ENCODE measurements at regions not wholly inside any gene's neighbourhood (a gene's known extent, or its start where the extent isn't known, plus 50 kb on each side); places are given as distances from the start of the nearest gene placed in this dataset.

DNA sequence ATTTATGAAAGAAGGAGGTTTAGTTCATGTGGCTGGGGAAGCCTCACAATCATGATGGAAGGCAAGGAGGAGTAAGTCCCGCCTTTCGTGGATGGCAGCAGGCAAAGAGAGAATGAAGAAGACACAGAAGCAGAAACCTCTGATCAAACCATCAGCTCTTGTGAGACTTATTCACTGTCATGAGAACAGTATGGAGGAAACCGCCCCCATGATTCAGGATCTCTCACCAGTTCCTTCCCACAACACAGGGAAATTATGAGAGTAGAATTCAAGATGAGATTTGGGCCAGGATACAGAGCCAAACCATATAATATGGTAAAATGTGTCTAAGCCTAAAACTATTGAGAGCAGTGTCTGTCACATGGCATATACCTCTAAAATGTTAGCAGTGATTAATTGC lies 503.8 kb upstream of the CCDC179 start:
- DNase-seq (ENCODE audit: low spot score) = no peak

DNA sequence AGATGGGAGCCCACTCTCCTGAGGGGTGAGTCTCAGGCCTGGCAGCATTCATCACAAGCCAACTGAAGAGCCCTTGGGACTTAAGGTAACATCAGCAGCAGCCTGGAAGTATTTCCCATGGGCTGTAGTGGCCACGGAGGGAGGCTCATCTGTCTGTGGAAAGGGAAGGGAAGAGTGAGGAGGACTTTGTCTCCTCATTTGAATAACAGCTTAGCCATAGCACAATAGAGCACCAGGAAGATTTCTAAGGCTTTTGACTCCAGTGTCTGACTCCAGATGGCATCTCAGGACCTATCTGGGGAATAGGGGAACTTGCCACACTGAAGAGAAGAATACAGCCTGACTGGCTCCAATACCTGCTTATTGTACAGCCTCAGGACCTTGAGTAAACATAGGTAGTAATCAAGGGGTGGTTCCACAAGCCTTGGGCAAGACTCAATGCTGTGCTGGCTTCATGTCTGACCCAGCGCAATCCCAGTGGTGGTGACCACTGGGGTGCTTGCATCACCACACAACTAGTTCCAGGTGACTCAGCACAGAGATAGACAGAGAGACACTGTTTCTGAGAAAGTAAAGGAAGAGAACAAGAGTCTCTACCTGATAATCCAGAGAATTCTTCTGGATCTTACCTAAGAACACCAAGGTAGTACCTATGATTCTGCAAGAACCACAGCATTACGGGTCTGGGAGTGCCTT lies 510.5 kb upstream of the CCDC179 start:
- DNase-seq (ENCODE audit: low spot score) = no peak

DNA sequence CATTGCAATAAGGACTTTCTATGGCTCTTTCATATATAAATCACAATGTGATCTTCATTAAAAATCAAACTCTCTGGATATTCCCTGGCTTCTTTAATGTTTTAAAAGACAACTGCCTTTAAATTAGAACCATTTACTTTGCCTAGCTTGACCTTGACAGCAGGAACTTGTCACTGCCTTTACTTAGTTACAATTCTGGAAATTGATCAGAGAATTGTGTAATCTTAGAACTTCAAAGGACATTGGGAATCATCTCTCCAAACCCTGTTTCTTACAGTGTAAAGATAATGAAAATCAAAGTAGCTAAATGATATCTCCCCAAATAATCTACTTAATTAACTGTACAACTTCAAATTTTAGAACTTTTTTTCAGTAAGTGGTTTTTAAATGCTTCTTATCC lies 517.6 kb upstream of the CCDC179 start:
- DNase-seq (ENCODE audit: low spot score) = no peak

DNA sequence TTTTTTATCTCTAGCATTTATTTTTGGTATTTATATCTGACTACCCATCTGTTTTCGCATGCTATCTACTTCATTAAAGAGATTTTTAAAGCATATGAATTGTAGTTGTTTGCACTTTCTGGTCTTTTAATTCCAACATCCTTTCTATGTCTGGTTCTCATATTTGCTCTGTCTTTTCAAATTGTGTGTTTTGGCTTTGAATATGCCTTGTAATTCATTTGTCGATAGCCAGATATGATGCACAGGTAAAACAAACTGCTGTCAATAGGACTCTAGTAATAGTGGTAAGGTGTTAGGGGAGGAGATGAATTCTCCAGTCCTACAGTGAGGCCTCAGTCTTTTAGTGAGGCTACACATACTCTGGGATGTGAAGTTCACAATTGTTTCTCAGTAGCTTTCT lies 530.8 kb upstream of the CCDC179 start:
- DNase-seq (ENCODE audit: low spot score) = no peak

DNA sequence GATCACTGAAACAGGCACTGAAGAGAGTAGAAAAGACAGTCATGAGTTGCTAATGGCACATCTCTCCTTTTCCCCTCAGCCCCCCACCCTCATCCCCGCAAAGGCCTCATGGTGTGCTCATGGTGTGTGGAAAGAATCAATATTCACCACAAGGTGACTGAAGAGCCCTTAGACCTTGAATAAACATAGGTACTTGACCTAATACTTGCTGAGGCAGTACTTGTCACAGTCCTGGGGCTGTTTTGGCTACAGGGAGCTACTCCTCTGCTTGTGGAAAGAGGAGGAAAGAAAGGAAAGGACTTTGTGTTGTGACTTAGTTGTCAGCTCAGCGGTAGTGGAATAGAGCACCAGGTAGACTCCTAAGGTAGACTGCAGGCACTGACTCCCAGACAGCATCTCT lies 537.8 kb upstream of the CCDC179 start:
- DNase-seq (ENCODE audit: low spot score) = no peak

DNA sequence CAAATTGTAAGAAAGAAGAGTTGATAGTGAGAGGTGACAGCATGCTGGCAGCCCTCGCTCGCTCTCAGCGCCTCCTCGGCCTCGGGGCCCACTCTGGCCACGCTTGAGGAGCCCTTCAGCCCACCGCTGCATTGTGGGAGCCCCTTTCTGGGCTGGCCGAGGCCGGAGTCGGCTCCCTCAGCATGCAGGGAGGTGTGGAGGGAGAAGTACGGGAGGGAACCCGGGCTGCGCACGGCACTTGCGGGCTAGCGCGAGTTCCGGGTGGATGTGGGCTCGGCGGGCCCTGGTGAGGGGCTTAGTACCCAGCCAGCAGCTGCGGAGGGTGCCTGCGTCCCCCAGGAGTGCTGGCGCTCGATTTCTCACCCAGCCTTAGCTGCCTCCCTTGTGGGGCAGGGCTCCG lies 539.7 kb upstream of the CCDC179 start:
- DNase-seq (ENCODE audit: low spot score) = no peak

DNA sequence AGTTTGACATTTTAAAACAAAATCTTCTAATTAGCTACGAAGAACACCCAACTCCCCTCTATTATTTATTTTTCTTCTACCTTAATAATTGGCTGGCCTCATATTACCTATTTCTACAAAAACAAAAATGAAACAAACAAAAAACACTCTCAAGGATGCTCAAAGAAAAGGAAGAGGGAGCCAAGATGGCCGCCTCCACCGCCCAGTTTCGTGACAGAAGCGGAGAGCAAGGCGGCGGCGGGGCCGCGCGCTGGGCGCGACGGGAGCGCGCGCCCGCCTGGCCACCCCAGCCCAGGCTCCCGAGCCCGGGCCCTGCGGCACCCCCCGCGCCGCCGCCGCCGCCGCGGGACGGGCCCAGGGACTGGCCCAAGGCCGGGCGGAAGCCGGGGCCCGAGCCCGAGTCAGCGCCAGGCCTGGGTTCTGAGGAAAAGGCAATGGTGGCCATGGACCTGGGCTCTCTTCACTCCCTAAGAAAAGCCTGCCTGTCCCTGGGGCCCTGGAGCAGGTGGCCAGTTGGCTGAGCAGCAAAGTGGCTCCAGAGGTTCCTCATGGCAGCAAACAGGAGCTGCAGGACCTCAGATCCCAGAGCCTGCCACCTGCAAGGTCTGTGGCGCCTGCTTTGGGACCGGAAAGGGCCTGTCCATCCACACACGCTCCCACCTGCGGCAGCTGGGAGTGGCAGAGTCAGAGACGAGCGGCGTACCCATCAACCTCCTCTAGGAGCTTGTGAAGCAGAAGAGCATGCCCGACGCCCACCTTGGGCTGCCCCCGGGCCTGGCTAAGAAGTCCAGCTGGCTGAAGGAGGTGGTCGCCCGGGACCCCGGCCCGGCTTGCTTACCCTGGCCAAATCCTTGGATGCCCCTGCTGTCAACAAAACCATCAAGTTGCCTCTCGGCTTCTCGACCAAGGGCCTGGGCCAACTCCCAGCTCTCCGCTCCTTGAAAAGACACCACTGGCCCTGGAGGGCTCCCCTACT lies 543.2 kb upstream of the CCDC179 start:
- DNase-seq (ENCODE audit: low spot score) = no peak

DNA sequence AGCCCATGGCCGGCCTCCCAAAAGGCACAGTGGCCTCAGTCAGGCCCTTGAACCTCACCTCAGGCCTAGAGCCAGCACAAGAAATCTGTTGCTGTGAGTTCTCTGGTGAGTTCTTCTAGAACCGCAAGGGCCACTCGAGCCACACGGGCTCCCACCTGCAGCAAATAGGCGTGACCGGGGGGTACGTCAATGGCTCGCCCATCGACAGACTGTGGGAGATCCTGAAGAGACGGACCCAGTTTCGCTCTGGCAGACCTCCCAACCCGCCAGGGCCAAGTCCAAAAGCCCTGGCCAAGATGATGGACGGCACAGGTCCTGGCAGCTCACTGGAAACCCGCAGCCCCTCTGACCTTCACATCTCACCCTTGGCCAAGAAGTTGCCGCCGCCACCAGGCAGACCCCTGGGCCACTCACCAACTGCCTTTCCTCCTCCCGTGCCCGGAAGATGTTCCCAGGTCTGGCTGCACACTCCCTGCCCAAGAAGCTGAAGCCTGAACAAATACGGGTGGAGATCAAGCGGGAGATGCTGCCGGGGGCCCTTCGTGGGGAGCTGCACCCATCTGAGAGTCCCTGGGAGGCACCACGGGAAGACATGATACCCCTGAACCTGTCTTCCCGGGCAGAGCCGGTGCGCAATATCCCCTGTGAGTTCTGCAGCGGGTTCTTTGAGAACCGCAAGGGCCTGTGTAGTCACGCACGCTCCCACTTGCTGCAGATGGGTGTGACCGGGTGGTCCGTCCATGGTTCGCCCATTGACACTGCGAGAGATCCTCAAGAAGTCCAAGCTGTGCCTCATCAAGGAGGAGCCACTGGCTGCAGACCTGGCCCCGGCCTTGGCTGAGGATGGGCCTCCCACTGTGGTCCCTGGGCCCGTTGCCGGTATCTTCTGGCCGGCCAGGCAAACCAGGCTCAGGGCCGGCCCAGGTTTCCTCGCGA lies 544.2 kb upstream of the CCDC179 start:
- no peak for DNase-seq (ENCODE audit: low spot score)

DNA sequence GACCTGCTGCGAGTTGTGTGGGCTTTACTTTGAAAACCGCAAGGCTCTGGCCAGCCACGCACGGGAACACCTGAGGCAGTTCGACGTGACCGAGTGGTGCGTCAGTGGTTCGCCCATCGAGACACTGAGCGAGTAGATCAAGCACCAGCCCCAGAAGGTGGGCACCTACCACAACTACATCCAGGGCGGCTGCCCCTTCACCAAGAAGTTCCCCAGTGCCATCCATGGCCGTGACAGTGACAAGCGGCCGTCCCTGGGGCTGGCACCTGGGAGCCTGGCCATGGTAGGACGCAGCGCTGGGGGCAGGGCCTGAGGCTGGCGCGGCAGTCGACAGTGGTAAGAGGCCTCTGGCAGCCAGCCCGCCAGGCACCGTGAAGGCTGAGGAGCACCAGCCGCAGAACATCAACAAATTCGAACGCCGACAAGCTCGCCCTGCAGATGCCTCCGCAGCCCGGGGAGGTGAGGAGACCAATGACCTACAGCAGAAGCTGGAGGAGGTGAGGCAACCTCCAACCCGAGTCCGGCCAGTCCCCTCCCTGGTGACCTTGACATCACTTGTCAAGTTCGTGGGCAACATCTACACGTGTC lies 545.2 kb upstream of the CCDC179 start:
- no peak for DNase-seq (ENCODE audit: low spot score)

DNA sequence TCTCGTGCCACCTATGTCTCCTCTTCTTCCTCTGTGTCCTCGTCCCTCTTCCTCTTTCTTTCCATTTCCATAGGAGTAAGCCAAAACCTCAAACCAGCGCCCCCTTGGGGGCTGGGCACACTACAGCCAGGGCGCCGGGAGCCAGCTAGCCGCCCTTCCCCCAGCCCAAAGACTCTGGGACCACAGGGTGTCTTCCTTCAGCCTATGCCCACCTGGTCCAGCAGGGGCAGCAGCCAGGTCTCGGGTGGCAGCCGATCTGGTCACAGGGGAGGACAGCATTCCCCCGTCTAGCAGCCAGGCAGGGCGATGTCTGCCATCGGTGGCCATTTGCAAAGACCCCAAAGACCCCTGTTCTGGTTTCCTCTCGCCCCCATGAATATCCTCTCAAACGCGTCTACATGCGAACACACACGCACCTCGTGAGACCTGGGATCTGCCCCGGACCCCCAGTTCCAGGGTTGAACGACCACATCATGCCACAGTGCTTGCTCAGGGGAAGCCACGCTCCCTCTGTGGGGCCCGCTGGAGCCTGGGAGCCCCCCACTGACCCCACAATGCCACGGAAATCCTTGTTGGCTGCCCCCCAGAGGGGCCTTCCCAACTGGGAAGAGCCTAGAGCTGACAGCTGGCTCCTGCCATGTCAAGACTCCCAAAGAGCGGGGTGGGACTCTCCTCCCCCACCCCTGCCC lies 546.0 kb upstream of the CCDC179 start:
- no peak for DNase-seq (ENCODE audit: low spot score)

DNA sequence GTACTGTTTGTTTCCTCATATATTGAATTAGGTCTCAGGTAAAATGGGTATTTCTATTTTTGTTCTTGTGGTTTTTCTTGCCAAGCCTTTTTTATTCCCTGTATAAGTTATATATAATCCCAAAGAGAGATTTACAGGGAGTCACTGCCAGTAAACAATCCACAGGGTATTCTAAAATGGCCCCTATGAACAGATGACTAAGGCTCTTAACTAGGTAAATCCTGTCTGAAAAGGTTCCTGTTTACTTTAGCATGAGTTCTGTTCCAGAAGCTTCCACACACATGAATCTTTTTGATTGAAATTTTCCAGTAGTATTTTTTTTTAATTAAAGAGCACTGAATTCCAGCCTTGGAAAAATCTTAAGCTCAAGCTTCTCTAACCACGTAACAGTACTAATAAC lies 552.8 kb upstream of the CCDC179 start:
- no peak for DNase-seq (ENCODE audit: low spot score)

DNA sequence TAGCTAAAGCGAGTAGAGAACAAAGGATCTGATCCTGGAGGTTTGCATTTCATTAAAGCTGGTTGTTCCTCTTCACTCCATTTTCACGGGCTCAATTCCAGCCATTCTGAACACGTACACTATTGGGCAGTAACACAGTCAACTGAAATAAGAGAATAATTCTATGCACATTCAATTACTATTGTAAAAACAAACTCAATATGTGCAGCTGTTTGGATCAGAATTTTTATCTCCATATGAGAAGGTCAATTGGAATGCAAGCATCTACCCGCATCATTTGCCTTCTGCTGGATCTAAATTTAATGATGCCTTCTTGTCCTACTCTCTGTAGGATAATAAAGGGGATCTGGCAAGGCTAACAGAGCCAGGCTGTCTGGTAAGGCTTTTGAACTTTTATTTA lies 562.8 kb upstream of the CCDC179 start:
- no peak for DNase-seq (ENCODE audit: low spot score)

DNA sequence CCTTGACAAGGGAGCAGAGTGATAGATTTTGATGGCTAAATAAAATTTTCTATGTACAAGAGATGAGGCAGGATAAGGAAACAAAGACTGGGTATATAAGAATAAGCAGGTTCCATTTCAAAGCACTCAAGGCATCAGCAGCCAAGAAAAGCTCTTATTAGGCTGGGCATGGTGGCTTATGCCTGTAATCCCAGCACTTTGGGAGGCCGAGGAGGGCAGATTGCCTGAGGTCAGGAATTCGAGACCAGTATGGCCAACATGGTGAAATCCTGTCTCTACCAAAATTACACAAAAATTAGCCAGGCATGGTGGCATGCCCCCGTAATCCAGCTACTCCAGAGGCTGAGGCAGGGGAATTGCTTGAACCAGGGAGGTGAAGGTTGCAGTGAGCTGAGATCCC lies 563.4 kb upstream of the CCDC179 start:
- no peak for DNase-seq (ENCODE audit: low spot score)

DNA sequence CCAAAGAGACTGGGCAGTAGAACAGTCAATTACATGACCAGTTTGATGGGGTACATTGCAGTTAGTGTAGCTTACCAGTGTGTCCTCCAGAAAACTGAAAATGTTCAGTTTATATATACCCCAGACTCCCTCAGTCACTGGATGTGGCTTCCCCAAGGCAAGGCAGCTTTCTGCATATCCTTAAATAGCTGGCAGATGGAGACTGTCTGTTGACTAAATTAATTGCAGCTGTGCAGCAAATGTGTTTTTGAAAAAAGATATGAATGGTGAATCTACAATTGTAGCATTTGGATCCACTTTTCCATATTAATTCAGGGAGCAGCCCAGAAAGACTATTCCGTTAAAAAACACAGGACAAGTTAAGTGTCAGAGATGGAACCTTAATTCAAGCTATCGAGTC lies 565.1 kb upstream of the CCDC179 start:
- no peak for DNase-seq (ENCODE audit: low spot score)

DNA sequence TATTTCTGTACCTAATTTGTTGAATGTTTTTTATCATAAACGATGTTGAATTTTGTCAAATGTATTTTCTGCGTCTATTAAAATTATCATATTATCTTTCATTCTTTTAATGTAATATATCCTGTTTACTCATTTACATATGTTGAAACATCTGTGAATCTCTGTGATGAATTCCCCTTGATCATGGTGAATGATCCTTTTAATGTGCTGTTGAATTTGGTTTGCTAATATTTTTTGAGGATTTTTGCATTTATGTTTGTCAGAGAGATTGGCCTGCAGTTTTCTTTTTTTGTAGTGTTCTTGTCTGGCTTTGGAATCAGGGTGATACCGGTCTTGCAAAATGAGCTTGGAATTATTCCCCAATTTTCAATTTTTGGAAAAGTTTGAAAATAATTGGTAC lies 569.3 kb upstream of the CCDC179 start:
- DNase-seq (ENCODE audit: low spot score) = no peak

DNA sequence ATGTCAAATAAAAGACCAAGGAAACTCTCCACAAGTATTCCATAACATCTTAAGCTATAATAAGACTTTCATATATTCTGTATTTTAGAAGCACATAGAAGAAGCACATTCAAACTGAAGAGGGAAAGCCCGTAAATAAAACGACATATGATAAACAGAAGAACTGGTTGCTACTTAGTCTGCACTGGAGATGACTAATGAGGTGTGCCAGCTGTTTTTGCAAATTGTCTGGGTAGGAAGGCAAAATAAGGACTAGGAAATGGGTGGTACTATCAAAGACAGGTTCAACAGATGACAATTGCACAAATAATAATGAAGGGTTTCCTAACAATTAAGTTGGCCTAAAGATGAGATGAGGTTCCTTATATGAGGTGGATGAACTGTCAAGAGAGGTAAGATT lies 593.2 kb upstream of the CCDC179 start:
- no peak for DNase-seq (ENCODE audit: low spot score)

DNA sequence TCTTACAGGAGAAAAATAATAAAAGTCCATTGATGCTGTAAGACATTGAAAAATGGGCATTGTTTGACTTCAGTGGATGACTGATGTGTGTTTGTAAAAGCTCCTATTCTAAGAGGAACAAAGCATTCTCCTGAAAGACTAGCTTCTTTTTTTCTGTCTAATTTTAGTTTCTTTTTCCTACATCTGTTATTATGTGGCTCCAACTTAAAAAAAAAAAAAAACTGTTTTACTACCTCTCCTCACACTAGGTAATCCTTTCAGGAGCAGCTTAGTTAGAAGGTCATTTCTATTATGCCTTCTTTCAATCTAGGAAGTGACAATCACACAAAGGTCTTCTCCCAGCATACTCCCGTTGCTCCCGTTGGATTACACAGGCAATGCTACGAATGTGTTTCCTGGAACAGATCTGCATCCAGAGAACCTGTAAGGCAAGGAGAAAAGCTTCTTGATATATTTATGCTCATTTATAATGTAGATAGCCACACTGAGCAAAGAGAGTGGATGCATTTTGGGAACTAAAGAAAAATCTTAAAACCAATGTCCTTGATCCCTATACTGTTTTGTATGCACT lies 595.1 kb upstream of the CCDC179 start:
- no peak for DNase-seq (ENCODE audit: low spot score)

DNA sequence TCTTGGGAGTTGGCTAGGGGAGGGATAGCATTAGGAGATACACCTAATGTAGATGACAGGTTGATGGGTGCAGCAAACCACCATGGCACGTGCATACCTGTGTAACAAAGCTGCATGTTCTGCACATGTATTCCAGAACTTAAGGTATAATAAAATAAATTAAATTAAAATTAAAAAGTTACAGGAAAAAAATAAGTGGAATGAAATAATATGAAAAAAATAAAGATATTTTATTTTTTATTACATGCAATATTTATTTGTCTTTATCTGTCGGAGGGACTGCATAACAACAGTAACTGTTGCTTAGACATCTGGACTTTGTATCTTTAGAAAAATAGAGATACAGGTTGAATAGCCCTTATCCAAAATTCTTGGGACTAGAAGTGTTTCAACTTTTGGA lies 597.4 kb upstream of the CCDC179 start:
- no peak for DNase-seq (ENCODE audit: low spot score)

DNA sequence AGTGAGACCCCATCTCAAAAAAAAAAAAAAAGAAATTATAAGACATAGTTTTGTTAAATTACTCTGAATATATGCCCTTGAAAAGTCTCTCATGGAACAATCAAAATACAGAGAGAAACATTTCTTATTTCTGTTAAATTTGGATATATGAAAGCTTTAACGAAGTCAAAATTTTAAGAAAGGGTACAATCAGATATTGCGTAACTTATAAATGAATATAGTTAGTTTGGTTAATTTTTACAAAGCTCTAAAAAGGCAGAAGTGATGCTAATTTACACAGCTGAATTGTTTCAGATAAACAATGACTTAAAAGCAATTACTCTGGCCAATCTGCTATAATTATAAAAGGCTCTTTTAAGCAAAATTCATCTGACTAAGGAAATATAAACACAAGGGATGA lies 611.6 kb upstream of the CCDC179 start:
- DNase-seq (ENCODE audit: low spot score) = no peak

DNA sequence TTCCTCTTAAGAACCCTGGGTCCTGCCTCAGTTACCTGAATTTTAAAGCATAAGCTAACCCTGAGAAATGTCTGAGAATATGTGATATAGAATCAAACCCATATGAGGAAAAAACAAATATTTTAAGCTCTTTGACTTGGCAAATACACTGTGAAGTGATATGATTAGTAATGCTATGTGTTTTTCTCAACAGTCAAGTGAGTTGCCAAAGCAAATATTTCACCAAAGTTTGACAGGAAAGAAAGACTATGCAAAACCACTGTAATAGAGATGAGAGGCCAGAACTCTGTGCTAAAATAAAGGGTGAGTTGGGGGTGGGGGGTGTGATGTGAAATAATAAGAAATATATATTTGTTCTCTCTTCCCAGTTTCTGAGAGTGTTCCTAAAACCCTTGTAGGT lies 613.5 kb upstream of the CCDC179 start:
- no peak for DNase-seq (ENCODE audit: low spot score)

DNA sequence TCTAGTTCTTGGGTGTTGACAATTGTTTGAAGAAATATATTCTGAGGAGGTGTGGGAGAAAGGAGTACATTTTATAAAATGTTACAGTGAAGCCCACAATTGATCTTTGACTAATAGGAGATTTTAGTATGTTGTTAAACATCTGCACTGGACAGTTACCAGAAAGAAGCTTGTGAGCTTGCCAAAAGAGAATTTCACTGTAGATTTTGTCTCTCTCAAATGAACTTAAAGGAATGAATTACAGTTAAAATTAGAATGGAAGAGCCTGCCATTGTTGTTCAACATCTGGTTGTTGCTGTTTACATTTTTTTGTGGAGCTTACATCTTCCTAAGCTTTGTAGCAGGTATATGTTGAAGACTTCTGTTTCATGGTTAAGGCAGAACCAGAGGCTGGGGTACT lies 620.5 kb upstream of the CCDC179 start:
- no peak for DNase-seq (ENCODE audit: low spot score)

All from NAMALWA (cell line).